ENCODE measurements at regions not wholly inside any gene's neighbourhood (a gene's known extent, or its start where the extent isn't known, plus 50 kb on each side); places are given as distances from the start of the nearest gene placed in this dataset.
"Not testable (repeated sequence)": the region's sequence is repeated elsewhere in the genome, so short reads cannot be mapped to it uniquely, and the experiment has no call there.

- DNase-seq (ENCODE audit: low read depth) = no peak
Observed at GRCh38 chr14:39666386-39666785, 234.2 kb upstream of the FBXO33 start.

- DNase-seq (ENCODE audit: low read depth) = no peak
Observed at GRCh38 chr14:39665075-39665475, 232.8 kb upstream of the FBXO33 start.

DNA sequence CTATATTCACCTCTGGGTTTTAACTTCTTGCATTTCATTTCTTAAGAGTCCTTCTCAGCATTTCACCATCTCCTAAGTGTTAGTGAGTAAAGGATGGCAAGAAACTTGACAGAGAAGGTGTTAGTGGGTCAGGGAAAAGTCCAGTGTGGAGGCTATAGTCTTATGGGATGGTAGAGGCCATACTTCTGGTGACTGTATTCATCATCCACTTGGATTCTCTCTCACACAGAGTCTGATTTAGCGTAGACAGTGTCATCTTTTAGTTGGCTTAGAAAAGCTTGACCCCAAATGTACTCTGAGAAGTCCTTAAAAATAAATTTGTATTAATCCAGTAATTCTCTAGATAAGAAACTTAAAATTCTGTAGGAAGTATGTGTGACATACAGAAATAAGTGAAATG lies 232.4 kb upstream of the FBXO33 start:
- no peak for DNase-seq (ENCODE audit: low read depth)

- no peak for DNase-seq (ENCODE audit: low read depth)
Observed at GRCh38 chr14:39641224-39641623, 209.0 kb upstream of the FBXO33 start.

- not testable (repeated sequence) for DNase-seq (ENCODE audit: low read depth)
Observed at GRCh38 chr14:39639009-39639408, 206.8 kb upstream of the FBXO33 start.

- DNase-seq (ENCODE audit: low read depth) = no peak
Observed at GRCh38 chr14:39628087-39628486, 195.9 kb upstream of the FBXO33 start.

- no peak for DNase-seq (ENCODE audit: low read depth)
Observed at GRCh38 chr14:39626589-39627576, 194.7 kb upstream of the FBXO33 start.

DNA sequence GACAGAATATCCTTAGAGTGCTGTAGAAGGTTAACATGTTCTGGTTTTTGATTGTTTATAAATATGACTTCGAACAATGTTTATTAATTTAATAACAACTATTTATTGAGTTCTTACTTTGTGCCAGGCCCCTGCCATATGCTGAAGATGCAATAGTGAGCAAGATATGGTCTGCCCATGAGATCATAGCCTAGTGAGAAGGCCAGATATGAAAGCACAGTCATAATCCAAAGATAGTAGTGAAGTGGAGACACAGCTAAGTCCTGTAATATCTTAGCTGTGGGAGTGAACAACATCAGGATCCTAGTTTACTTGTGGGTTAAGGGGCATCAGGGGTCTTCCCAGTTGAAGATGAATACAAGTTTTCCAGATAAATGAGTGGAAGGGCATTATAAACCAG lies 189.4 kb upstream of the FBXO33 start:
- DNase-seq (ENCODE audit: low read depth) = no peak

- no peak for DNase-seq (ENCODE audit: low read depth)
Observed at GRCh38 chr14:39621223-39621622, 189.0 kb upstream of the FBXO33 start.

GRCh38 chr14:39617537-39617936 lies 185.3 kb upstream of the FBXO33 start:
- DNase-seq (ENCODE audit: low read depth) = no peak

DNA sequence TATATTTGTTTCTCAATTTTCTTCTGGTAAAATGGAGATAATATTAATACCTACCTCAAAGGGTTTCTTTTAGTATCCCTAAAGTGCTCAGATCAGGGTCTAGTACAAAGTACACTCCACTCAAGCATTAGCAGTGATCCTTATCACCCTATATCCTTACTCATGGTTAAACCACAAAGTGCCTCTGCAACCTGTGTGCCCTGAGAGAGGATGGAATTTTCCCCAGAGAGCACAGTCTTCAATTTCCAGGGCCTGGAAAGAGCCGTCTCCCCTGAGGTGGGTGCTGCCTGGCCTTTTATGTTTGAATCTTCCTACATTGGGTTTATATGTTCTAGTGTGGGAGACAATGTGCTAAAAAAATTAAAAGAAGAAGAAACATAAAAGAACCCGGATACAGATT lies 183.1 kb upstream of the FBXO33 start:
- DNase-seq (ENCODE audit: low read depth) = no peak

GRCh38 chr14:39614297-39614923 lies 182.2 kb upstream of the FBXO33 start:
- no peak for DNase-seq (ENCODE audit: low read depth)

DNA sequence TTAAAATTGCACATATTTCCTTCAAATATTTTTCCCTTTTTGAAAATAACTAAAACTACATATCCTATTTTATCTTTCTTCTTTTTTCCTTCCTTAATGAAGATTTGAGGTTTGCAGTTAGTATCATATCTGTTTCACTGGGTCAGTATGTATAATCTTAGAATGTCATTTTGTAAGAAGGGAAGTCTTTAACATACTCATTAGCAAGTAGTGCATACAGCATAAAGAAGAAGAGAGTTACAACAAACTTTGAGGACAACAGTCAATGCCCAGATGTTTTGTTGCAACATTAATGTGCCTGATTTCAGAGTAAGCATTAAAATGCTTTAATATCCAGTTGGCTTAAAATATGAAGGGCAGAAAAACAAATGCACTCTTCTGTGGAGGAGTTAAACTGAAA lies 176.9 kb upstream of the FBXO33 start:
- no peak for DNase-seq (ENCODE audit: low read depth)

GRCh38 chr14:39607978-39608377 lies 175.7 kb upstream of the FBXO33 start:
- no peak for DNase-seq (ENCODE audit: low read depth)

DNA sequence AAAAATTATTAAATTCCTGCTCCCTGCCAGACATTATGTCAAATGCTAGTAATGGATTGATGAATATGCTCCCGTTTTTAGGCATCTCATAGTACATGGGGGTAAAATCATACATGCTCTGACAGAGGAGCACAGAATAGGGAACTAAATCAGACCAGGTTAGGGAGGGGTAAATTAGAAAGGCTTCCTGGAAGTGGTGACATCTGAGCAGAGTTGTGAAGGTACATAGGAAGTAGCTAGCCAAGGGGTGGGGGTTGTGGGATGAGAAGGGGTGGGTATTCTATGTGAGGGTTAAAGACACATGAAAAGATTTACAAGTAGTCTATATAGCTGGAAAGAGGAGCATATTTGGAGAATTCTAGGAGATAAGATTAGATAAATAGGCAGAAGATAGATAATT lies 171.7 kb upstream of the FBXO33 start:
- DNase-seq (ENCODE audit: low read depth) = no peak

- no peak for DNase-seq (ENCODE audit: low read depth)
Observed at GRCh38 chr14:39593377-39593776, 161.1 kb upstream of the FBXO33 start.

DNA sequence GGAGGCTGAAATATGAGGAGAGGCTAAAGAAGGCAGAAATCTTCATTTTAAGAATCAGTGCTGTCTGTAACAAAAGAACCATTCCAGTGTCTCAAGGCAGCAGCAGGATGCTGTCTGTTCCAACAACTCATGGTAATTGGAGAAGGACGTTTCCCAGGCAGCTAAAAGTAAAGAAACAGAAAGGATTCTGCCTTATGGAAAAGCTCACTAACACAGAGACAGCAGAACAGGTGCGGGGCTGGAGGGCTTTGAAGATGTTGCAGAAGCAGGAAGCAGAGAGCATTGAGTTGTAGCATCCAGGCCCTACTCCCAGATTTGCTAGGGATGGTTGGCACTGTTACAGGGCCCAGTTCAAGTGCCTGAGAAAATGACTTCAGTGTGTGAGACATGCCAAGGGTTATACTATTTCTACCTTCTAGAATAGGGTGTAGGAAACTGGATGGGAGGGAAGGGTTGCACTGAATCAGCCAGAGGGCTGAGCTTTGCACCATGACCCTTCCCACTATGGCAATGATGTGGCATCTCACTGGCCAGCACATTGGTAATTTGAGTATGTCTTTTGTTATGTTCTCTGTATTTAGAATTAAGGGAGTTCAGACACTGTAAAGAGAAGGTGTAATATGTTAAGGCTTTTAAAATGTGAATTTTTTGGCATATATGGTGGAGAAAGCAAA lies 160.0 kb upstream of the FBXO33 start:
- no peak for DNase-seq (ENCODE audit: low read depth)

- DNase-seq (ENCODE audit: low read depth) = not testable (repeated sequence)
Observed at GRCh38 chr14:39589882-39590281, 157.6 kb upstream of the FBXO33 start.

- no peak for DNase-seq (ENCODE audit: low read depth)
Observed at GRCh38 chr14:39582028-39582654, 149.9 kb upstream of the FBXO33 start.

DNA sequence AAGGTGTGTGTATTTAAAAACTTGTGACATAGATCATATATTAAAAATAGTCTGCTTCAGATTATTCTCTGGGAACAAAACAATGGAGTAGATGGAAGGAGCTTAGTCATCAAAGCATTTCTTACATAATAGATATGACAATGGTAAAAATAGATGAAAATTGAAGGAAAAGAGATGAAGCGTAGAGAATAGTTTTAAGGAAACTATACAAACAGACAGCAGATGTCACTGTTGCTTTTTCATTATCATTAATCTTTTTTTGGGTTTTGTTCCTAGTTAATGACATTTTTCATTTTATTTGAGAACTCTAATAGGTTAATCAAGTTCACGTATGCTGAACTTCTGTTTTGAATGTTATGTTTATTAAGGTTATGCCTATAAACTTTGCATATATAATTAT lies 149.2 kb upstream of the FBXO33 start:
- DNase-seq (ENCODE audit: low read depth) = no peak

GRCh38 chr14:39580696-39581095 lies 148.5 kb upstream of the FBXO33 start:
- no peak for DNase-seq (ENCODE audit: low read depth)

DNA sequence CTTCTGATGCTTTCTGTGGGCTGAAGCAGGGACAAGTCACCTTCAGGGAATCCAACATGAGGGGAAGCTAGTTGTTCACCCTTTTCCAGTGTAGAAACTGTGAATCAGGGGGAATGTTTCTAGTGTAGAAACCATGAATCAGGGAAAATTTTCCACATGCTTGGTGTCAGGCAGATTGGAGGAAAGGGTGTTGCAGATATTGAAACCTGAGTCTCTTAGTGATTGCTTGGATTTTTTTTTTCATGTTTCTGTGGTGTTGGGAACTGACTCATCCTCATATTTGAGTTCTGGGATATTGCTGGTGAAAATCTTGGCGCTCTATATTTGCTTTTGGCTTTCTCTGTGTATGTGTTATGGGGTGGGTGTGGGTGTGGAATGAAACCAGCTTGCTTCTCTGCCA lies 144.5 kb upstream of the FBXO33 start:
- no peak for DNase-seq (ENCODE audit: low read depth)

Measured in amniotic epithelial cell (primary cell).